MCF 10A (cell line): ENCODE measurements at regions not wholly inside any gene's neighbourhood (a gene's known extent, or its start where the extent isn't known, plus 50 kb on each side); places are given as distances from the start of the nearest gene placed in this dataset.

ENCODE experiments used
- BruUV-seq: library from RNA; stranded (reverse); fragments of 400-500 nt; replicated peaks from 2 replicates; lab custom pipeline; 2021; lab: Mats Ljungman, UMichigan
- CTCF ChIA-PET: fragments of 300-600 bp; sonication (Branson Sonifier 250); formaldehyde crosslinking; extraction: SDS; loops from one replicate; lab custom pipeline; 2021; ENCODE audit warnings: antibody characterized with exemption, inconsistent platforms; lab: Yijun Ruan, JAX
- POLR2A ChIA-PET: fragments of 300-600, 350-650 bp; sonication (Branson Sonifier 250); formaldehyde crosslinking; extraction: SDS; loops from one replicate; lab custom pipeline; 2020; ENCODE audit warnings: antibody characterized with exemption, inconsistent platforms; lab: Yijun Ruan, JAX
- DNase-seq: peaks from one replicate; pipeline ENCODE4 v3.0.0-alpha.2; 2018; ENCODE audit not compliant: unreplicated experiment
- H3K27ac Mint-ChIP-seq: one replicate; pipeline ENCODE4 v1.8.0; 2022; ENCODE audit warnings: mild to moderate bottlenecking, low read depth, mixed read lengths; ENCODE audit not compliant: unreplicated experiment
- H3K27me3 Mint-ChIP-seq: one replicate; pipeline ENCODE4 v1.8.0; 2022; ENCODE audit warnings: mixed read lengths; ENCODE audit not compliant: insufficient read depth, unreplicated experiment
- H3K36me3 Mint-ChIP-seq: one replicate; pipeline ENCODE4 v1.8.0; 2022; ENCODE audit warnings: mild to moderate bottlenecking, moderate library complexity, mixed read lengths; ENCODE audit not compliant: insufficient read depth, unreplicated experiment
- H3K4me1 Mint-ChIP-seq: one replicate; pipeline ENCODE4 v1.8.0; 2022; ENCODE audit warnings: mixed read lengths; ENCODE audit not compliant: insufficient read depth, unreplicated experiment
- H3K4me3 Mint-ChIP-seq: one replicate; pipeline ENCODE4 v1.8.0; 2022; ENCODE audit warnings: mild to moderate bottlenecking, moderate library complexity, mixed read lengths; ENCODE audit not compliant: unreplicated experiment
- H3K9me3 Mint-ChIP-seq: one replicate; pipeline ENCODE4 v1.8.0; 2022; ENCODE audit warnings: mixed read lengths; ENCODE audit not compliant: unreplicated experiment
- CTCF ChIP-seq: fragments of 200-600 bp; IDR thresholded peaks from one replicate; pipeline ENCODE4 v1.8.0; 2022; ENCODE audit warnings: antibody characterized with exemption, mild to moderate bottlenecking; ENCODE audit not compliant: unreplicated experiment
- intact Hi-C: fragments of 100-400 bp; cut with micrococcal nuclease; formaldehyde crosslinking; loops from 2 replicates; pipeline ENCODE4 v1.14.1; 2022

GRCh38 chr10:8489823-8490222, 435.3 kb downstream of the GATA3 start:
- CTCF ChIA-PET, result interaction anchor here (0.6 kb wide), 1 partner anchor 42 kb away, joined by 3 read pairs; no protein-coding TSS in a partner anchor
- Mint-ChIP-seq H3K36me3 (no peaks in the 10 kb centered on the region), H3K27me3 (peaks cover 24% of the 10 kb centered on the region), H3K27ac (no peak overlapping the region), H3K4me3 (no peak overlapping the region), H3K9me3 (no peaks in the 10 kb centered on the region), H3K4me1 (peaks cover 9% of the 10 kb centered on the region)
- DNase-seq, result no peak
- TF ChIP-seq CTCF, result no peak
- no TSS peak for BruUV-seq
- POLR2A ChIA-PET, result no interaction called here
- intact Hi-C loops, result no loop called here

- Mint-ChIP-seq H3K27me3 (peaks cover 11% of the 10 kb centered on the region), H3K4me1 (no peaks in the 10 kb centered on the region), H3K9me3 (no peaks in the 10 kb centered on the region), H3K27ac (no peak overlapping the region), H3K36me3 (no peaks in the 10 kb centered on the region), H3K4me3 (no peak overlapping the region)
- no peak for DNase-seq
- no peak for TF ChIP-seq CTCF
- BruUV-seq, result no TSS peak
- ChIA-PET CTCF (no interaction called here), POLR2A (interaction anchor here (1.0 kb wide), 1 partner anchor 46 kb away, joined by 3 read pairs; no protein-coding TSS in a partner anchor)
- intact Hi-C loops, result no loop called here
Measured at GRCh38 chr10:8498290-8498689, 443.8 kb downstream of the GATA3 start.

GRCh38 chr10:8498881-8499280, 444.4 kb downstream of the GATA3 start:
- peak; percentile 8 for DNase-seq
- no TSS peak for BruUV-seq
- CTCF ChIA-PET, result no interaction called here

GRCh38 chr10:8499312-8499711, 444.8 kb downstream of the GATA3 start:
- Mint-ChIP-seq H3K27me3 (peaks cover under 1% of the 10 kb centered on the region), H3K36me3 (no peaks in the 10 kb centered on the region), H3K9me3 (no peaks in the 10 kb centered on the region), H3K4me3 (no peak overlapping the region), H3K27ac (no peak overlapping the region), H3K4me1 (no peaks in the 10 kb centered on the region)
- ChIA-PET CTCF (no interaction called here), POLR2A (interaction anchor here (0.6 to 1.0 kb wide), 2 partner anchors 45 to 773 kb away, joined by 3 read pairs; no protein-coding TSS in a partner anchor)
- BruUV-seq, result no TSS peak
- DNase-seq, result no peak
- no peak for TF ChIP-seq CTCF
- intact Hi-C loops, result no loop called here

More at GRCh38 chr10:8498881-8499280, 444.4 kb downstream of the GATA3 start:
- POLR2A ChIA-PET, result interaction anchor here (0.6 to 1.0 kb wide), 2 partner anchors 45 to 773 kb away, joined by 3 read pairs; no protein-coding TSS in a partner anchor
- H3K27me3 Mint-ChIP-seq, result peaks cover 5% of the 10 kb centered on the region
- intact Hi-C loops, result no loop called here
- no peaks in the 10 kb centered on the region for H3K9me3 Mint-ChIP-seq
- H3K36me3 Mint-ChIP-seq, result no peaks in the 10 kb centered on the region
- H3K4me3 Mint-ChIP-seq, result no peak overlapping the region
- H3K27ac Mint-ChIP-seq, result no peak overlapping the region
- TF ChIP-seq CTCF, result no peak
- H3K4me1 Mint-ChIP-seq, result no peaks in the 10 kb centered on the region
